ENCODE measurements at regions not wholly inside any gene's neighbourhood (a gene's known extent, or its start where the extent isn't known, plus 50 kb on each side); places are given as distances from the start of the nearest gene placed in this dataset.

DNA sequence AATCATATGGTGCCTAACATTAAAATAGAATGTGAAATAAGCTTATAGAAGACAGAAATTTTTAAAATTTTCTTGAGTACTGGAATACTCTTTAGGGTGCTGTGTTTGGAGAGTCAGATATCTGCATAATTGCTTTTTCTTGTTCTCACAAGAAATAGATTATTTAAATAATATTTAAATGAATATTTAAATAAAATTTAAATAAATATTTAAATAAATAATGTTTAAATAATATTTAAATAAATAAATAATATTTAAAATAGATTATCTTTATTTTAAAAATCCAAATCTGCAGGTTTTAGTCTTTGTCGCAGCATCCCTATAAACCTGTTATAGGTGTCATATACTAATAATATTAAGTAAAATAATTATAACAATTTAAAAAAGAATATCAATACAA lies 1589.4 kb downstream of the MAT2B start:
- TF ChIP-seq EZH2phosphoT487 (IDR thresholded peaks at IDR 0.05; ENCODE audit: low read depth, severe bottlenecking, unreplicated experiment), result no peak
- no peak for TF ChIP-seq CTCF (IDR thresholded peaks at IDR 0.05; ENCODE audit: poor library complexity)
- TF ChIP-seq EZH2 (IDR thresholded peaks at IDR 0.05; ENCODE audit: borderline replicate concordance), result no peak

Data from hepatocyte (in vitro differentiated cells).